GM06990 (cell line): ENCODE measurements at regions not wholly inside any gene's neighbourhood (a gene's known extent, or its start where the extent isn't known, plus 50 kb on each side); places are given as distances from the start of the nearest gene placed in this dataset.

Experiments
- DNase-seq: peaks from one replicate; pipeline ENCODE4 v3.0.0-alpha.2; 2011; ENCODE audit not compliant: insufficient read length; ENCODE audit errors: extremely low read depth
- H3K27me3 ChIP-seq: replicated peaks from 2 replicates; pipeline ENCODE4 v1.6.0; 2011; ENCODE audit warnings: low read length; ENCODE audit not compliant: control insufficient read depth, insufficient read depth
- H3K36me3 ChIP-seq: 2 replicates; pipeline ENCODE4 v1.5.1; 2011; ENCODE audit warnings: low read length; ENCODE audit not compliant: control insufficient read depth, insufficient read depth
- H3K4me3 ChIP-seq: replicated peaks from 2 replicates; pipeline ENCODE4 v1.5.1; 2011; ENCODE audit warnings: low read depth, mild to moderate bottlenecking, control low read depth, low read length
- CTCF ChIP-seq: IDR thresholded peaks from 2 replicates; pipeline ENCODE4 v1.5.1; 2011; ENCODE audit warnings: low read length, control low read depth, mild to moderate bottlenecking, inconsistent platforms; ENCODE audit not compliant: insufficient read depth, poor library complexity, severe bottlenecking

GRCh38 chr3:132963786-132964185, 74.4 kb upstream of the TMEM108 start:
- Histone ChIP-seq H3K27me3 (no peaks in the 10 kb centered on the region), H3K4me3 (no peak overlapping the region), H3K36me3 (no peaks in the 10 kb centered on the region)
- no peak for TF ChIP-seq CTCF
- DNase-seq: no peak

GRCh38 chr3:132961991-132962390, 76.2 kb upstream of the TMEM108 start:
- Histone ChIP-seq H3K36me3 (no peaks in the 10 kb centered on the region), H3K27me3 (no peaks in the 10 kb centered on the region), H3K4me3 (no peak overlapping the region)
- TF ChIP-seq CTCF: no peak
- DNase-seq: no peak

- Histone ChIP-seq H3K36me3 (no peaks in the 10 kb centered on the region), H3K27me3 (no peaks in the 10 kb centered on the region), H3K4me3 (no peak overlapping the region)
- TF ChIP-seq CTCF: no peak
- no peak for DNase-seq
Observed at GRCh38 chr3:132953683-132954082, 84.5 kb upstream of the TMEM108 start.

- no peak for TF ChIP-seq CTCF
- DNase-seq: no peak
- Histone ChIP-seq H3K27me3 (no peaks in the 10 kb centered on the region), H3K36me3 (no peaks in the 10 kb centered on the region), H3K4me3 (no peak overlapping the region)
Observed at GRCh38 chr3:132927896-132928295, 110.3 kb upstream of the TMEM108 start.

- TF ChIP-seq CTCF: no peak
- no peak overlapping the region for H3K4me3 ChIP-seq
- no peaks in the 10 kb centered on the region for H3K27me3 ChIP-seq
- no peak for DNase-seq
- H3K36me3 ChIP-seq: no peaks in the 10 kb centered on the region
Observed at GRCh38 chr3:132926098-132926497, 112.1 kb upstream of the TMEM108 start.

- Histone ChIP-seq H3K36me3 (no peaks in the 10 kb centered on the region), H3K27me3 (no peaks in the 10 kb centered on the region), H3K4me3 (no peak overlapping the region)
- DNase-seq: no peak
- TF ChIP-seq CTCF: no peak
Observed at GRCh38 chr3:132925256-132925930, 112.8 kb upstream of the TMEM108 start.
